GM19468 (cell line): ENCODE measurements at regions not wholly inside any gene's neighbourhood (a gene's known extent, or its start where the extent isn't known, plus 50 kb on each side); places are given as distances from the start of the nearest gene placed in this dataset.

ENCODE experiments used
- ATAC-seq: cut with Tn5 transposase; IDR thresholded peaks from one replicate; pipeline ENCODE4 v1.9.1; 2021; ENCODE audit warnings: mild to moderate bottlenecking, moderate library complexity, moderate number of reproducible peaks; ENCODE audit not compliant: unreplicated experiment; ENCODE audit errors: extremely low read depth

GRCh38 chr18:71189581-71189980 is 900.7 kb downstream of the SOCS6 start:
- no peak for ATAC-seq

DNA sequence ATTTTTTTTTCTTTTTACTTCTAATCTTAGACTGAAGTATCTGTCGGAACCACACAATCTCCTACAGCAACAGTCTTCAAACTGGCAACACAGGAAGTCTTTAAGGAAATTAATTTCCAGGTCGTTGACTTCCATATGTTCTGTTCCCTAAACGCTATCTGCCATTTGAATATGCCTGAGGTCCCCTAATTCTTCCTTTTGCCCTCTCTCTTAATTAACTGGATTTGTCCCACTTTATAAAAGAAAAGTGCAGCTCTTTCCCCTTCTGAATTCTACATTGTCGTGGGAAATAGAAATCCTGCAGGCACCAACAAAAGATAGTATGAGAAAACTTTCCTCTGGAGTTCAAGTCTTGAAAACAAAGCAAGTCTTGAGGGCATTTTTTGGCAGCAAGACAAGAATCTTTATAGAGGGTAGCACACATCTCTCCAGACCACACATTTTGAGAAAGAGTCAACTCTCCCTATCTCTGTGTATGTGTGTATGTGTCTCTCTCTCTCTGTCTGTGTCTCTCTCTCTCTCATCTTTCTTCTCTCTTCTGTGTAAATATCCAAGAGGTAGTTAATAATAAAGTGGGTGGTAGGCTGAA is 879.8 kb downstream of the SOCS6 start:
- no peak for ATAC-seq

- ATAC-seq: no peak
These were observed 847.6 kb downstream of the SOCS6 start for GRCh38 chr18:71136487-71136886.

DNA sequence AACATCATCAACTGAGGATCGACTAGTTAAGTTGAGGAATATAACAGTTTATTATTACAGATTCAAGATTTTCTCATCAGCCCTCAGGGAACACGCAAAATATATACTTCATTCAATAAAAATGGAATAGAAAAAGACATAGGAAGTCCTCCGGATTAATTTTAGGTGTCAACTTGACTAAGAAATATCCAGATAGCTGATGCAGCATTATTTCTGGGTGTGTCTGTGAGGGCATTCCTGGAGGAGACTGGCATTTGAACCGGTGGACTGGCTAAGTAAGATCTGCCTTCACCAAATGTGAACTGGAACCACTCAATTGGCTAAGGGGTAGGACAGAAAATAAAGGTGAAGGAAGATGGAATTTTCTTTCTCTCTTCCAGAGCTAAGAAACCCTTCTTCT is 845.3 kb downstream of the SOCS6 start:
- no peak for ATAC-seq

DNA sequence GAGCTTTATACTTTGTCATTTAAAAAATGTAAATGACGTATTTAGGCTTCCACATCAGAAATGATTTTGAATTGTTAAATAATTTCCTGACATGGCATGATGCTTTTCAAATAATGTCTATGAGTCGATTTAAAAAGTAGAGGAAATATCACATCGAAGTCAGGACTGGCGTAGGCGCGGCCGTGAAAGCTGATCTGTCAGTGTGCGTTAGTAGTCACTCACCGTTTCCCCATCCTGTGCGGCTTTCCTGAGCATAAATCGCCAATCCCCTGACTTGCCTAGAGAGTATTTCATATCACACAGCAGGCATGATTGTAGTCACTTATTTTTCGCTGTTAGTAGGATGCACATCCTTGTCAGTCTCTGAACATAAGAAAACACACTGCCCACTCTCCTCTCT is 843.1 kb downstream of the SOCS6 start:
- no peak for ATAC-seq

DNA sequence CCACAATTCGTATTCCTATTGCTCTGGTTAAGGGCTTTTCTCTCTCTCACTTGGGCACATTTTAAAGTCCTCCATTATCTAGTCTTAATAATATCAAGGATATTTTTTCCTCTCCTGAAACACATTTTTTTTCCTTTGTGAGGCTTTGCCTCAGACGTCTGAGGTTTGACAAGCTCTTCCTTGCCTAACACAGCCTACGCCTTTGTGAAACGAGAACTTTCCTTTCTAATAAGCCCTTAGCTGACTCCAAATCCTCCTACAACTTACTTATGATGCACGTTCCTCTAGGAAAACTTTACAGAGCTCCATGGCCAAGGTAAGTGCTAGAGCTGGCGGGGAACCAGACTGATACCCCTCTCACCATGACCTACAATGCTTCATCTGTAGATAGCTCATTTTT is 841.5 kb downstream of the SOCS6 start:
- ATAC-seq: no peak

GRCh38 chr18:71125581-71125980 is 836.7 kb downstream of the SOCS6 start:
- ATAC-seq: no peak

- ATAC-seq: no peak
These were observed 827.7 kb downstream of the SOCS6 start for GRCh38 chr18:71116535-71116934.

DNA sequence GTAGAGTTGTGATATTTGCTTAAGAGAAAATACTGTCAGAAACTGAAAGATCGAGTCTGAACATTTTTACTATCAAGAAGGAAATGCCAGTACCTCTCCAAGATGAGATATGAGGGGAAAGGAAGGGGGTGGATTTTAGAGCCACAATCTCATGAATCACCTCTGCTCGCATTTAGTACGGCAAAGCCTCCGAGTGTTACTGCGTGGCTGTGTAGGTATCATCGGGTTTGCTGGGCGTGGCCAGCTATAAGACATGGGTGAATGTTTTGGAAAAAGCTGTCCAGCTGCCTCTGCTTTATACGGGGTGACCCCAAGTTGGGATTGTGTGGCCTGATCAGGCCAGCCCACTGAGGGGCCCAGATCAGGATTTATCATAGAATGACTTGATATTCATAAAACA is 826.4 kb downstream of the SOCS6 start:
- ATAC-seq: no peak

DNA sequence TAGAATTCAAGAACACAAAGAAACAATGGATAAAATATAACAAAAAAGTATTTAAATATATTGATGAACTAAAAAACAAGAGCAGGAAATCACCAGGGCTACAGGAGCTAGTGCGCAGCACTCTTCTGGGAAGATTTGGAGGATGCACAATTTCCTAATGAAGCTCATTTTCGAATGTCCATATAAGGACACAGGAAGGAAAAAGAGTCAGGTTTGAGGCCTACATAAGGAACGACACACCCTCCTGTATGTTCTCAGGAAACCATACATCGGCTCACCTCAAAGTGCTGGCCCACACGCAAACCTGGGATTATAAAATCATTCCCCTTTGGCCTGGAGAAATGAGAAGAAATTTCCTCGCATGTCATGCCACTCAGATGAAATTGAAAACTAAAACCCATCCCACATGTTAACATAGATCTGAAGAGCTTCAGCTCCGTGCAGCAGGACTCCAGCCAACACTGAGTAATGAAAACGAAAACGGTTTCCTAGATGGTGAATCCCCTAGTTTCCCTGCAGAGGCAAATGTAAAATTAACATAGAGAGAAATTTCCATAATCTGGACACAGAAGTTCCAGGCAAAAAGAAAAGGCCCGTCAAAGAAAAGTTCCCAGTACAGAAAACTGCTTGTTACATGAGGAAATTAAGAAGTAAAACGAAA is 825.8 kb downstream of the SOCS6 start:
- ATAC-seq: no peak

DNA sequence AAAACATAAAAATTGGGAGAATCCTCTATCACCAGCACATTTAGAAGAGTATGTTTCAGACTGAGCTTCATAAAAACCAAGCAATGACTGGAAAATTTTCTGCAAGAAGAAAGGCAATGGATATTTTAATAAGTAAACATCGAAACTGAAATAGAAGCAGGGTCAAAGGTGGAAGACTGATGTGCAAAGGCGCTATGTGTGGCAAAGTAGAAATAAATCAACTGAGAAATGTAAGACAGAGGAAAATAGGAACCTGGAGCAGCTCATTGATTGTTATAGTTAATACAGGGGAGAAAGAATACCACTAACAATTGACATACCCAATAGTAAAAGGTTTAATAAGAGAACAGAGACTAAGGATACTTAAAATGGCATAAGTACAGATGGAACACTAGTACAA is 818.4 kb downstream of the SOCS6 start:
- no peak for ATAC-seq

GRCh38 chr18:71106701-71107100 is 817.9 kb downstream of the SOCS6 start:
- no peak for ATAC-seq

DNA sequence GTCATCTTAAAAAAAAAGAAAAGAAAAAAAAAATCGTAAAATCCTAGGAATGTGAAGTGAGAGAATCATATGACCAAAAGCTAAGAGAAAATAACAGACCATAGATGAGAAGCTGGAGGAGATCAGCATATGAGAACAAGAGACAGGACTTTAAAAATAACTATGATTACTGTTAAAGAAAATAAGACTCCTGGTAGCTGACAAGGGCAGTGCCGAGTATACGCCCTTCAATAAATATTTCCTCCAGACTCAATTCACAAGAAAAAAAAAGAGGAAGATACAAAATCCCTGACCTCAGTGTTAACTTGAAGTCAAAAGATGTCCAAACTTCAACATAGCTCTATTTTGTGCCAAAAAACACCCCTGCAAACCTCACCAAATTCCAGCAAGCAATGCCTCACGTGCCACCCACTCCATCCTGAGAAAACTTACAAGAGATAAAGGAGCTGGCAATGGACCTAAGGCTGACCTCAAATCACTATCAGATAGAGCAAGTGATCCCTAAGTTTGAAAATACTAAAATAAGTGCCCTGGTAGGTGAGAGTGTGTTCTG is 817.2 kb downstream of the SOCS6 start:
- no peak for ATAC-seq

- ATAC-seq: no peak
These were observed 816.4 kb downstream of the SOCS6 start for GRCh38 chr18:71105078-71105819.

DNA sequence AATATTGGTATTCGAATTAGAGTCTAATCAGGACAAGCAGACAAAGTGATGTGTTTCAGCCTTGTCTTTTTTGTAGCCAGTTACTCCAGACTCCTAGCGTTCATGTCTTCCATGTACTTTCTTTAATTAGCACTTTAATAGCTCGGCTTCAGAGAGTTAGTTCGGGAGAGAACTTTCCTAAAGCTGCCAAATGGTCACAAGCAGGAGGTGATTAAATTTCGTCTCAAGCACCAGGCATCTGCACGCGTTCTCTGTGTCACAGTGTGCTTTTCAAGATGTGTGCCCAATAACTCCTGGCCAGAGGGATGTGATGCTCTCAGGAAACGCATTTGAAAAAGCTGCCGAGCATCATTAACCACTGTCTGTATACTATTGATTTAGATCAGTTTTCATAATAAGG is 790.8 kb downstream of the SOCS6 start:
- no peak for ATAC-seq

GRCh38 chr18:71077451-71077850 is 788.6 kb downstream of the SOCS6 start:
- no peak for ATAC-seq

- ATAC-seq: no peak
These were observed 786.3 kb downstream of the SOCS6 start for GRCh38 chr18:71075147-71075546.

DNA sequence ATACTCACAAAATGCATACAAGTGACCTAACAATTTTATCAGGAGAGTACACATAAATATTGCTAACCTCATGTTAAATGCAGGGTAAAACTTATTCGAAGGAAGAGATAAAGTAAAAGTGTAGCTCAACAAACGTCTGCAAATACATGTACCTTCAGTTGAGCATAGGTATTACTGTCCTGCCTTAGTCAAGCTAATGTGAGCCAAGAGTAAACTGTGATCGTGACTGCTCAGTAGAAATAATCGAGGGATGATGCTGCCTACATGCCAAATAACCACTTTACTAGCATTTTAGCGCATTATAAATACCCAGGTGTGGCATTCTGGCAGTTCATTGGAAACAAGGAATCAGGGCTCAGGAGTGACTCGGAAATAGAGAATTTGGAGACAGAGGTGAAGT is 779.5 kb downstream of the SOCS6 start:
- no peak for ATAC-seq

DNA sequence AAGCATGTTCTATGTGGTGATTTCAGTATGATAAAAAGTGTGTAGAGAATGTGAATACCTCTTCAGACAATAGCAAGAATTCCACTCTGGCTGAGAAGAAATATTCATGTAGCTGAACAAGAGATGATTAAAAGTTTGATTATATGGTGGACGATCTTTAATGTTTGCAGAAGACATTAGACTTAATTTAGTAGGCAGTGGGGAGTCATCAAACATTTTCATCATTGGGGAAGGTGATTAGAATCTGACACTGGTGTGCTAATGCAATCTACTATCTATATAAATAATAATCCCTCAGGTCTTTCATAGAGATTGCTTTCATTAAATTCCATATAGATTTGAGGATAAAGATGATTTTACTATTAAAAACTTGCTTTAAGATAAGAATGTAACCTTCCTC is 761.0 kb downstream of the SOCS6 start:
- no peak for ATAC-seq

- ATAC-seq: no peak
These were observed 759.0 kb downstream of the SOCS6 start for GRCh38 chr18:71047882-71048281.

DNA sequence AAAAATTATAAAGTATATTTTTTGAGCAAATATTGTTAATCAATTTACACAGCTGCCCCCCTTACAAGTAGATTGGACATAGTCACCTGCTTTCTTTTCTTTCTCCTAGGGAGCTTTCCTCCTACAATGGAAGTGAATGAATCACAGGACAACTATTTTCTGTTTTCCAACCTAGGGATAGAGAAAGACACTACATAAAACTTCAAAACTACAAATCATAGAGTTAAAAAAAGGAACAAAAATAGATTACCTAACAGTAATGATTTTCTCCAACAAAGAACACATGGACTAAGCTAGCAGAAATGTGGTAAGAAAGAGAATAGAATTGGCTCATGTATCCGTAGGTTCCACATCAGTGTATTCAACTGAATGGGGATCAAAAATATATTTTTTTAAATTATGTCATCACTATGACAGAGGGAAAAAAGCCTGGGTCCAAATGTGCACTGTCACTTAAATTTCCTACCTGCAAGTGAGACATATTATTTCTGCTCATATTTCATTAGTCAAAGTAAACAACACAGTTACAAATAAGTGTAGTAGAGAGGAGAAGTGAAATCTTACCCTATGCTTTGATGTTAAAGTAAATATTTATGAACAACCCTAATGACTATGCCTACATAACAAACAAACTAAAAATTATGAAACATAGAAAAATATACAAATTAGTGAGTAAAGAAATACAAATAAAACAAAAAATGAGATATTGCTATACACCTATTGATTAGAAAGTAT is 756.7 kb downstream of the SOCS6 start:
- ATAC-seq: no peak
